ENCODE measurements at regions not wholly inside any gene's neighbourhood (a gene's known extent, or its start where the extent isn't known, plus 50 kb on each side); places are given as distances from the start of the nearest gene placed in this dataset.

DNA sequence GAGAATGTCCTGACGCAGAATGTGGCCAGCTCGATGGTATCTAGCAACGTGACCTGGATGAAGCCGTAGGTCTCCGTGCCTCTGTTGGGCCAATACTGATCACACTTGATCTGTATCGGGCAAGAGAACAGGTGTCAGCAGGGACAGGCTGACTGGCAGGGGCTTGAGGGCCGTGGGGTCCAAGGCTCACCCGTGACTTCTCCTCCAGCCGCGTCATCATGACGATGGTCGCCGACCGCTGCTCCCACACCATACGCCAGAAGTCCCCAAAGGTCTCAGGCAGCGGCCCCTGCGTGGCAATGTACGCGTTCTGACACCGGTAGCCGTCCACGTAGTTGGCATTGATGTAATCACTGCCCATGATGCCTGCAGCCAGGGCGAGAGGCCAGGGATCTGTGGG lies 126.2 kb downstream of the PTPRS start:
- no peak for TF ChIP-seq POLR2A (IDR thresholded peaks at IDR 0.05)
- no peak for TF ChIP-seq POLR2AphosphoS5 (IDR thresholded peaks at IDR 0.05)
- TF ChIP-seq, protein P1, sequence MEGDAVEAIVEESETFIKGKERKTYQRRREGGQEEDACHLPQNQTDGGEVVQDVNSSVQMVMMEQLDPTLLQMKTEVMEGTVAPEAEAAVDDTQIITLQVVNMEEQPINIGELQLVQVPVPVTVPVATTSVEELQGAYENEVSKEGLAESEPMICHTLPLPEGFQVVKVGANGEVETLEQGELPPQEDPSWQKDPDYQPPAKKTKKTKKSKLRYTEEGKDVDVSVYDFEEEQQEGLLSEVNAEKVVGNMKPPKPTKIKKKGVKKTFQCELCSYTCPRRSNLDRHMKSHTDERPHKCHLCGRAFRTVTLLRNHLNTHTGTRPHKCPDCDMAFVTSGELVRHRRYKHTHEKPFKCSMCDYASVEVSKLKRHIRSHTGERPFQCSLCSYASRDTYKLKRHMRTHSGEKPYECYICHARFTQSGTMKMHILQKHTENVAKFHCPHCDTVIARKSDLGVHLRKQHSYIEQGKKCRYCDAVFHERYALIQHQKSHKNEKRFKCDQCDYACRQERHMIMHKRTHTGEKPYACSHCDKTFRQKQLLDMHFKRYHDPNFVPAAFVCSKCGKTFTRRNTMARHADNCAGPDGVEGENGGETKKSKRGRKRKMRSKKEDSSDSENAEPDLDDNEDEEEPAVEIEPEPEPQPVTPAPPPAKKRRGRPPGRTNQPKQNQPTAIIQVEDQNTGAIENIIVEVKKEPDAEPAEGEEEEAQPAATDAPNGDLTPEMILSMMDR (IDR thresholded peaks at IDR 0.05): no peak

All from transverse colon (tissue), 4 donors.